Dendritic cell treated with granulocyte-macrophage colony-stimulating factor and Interleukin-4, amounts not matched to agents 40 ng/mL and 50 ng/mL, for 4 days (primary cell): ENCODE measurements at regions not wholly inside any gene's neighbourhood (a gene's known extent, or its start where the extent isn't known, plus 50 kb on each side); places are given as distances from the start of the nearest gene placed in this dataset.

Source experiments
- H3K27ac Mint-ChIP-seq: one replicate; pipeline ENCODE4 v1.8.0; 2022; ENCODE audit warnings: mild to moderate bottlenecking, mixed read lengths
- H3K27me3 Mint-ChIP-seq: one replicate; pipeline ENCODE4 v1.8.0; 2022; ENCODE audit warnings: mild to moderate bottlenecking, mixed read lengths
- H3K36me3 Mint-ChIP-seq: one replicate; pipeline ENCODE4 v1.8.0; 2022; ENCODE audit warnings: low read depth, mixed read lengths
- H3K4me1 Mint-ChIP-seq: one replicate; pipeline ENCODE4 v1.8.0; 2022; ENCODE audit warnings: low read depth, mixed read lengths
- H3K4me3 Mint-ChIP-seq: one replicate; pipeline ENCODE4 v1.8.0; 2022; ENCODE audit warnings: mild to moderate bottlenecking, moderate library complexity, mixed read lengths
- H3K9me3 Mint-ChIP-seq: one replicate; pipeline ENCODE4 v1.8.0; 2022; ENCODE audit warnings: mixed read lengths
- intact Hi-C: fragments of 100-400 bp; cut with micrococcal nuclease; formaldehyde crosslinking; loops from one replicate; pipeline ENCODE4 v1.15.0; 2022

GRCh38 chr1:216935901-216936300 is 212.7 kb upstream of the ESRRG start:
- Mint-ChIP-seq H3K27me3 (no peaks in the 10 kb centered on the region), H3K9me3 (no peaks in the 10 kb centered on the region), H3K36me3 (no peaks in the 10 kb centered on the region), H3K4me3 (no peak overlapping the region), H3K4me1 (no peaks in the 10 kb centered on the region), H3K27ac (no peak overlapping the region)
- intact Hi-C loops = no loop called here

- no peaks in the 10 kb centered on the region for H3K9me3 Mint-ChIP-seq
- no peaks in the 10 kb centered on the region for H3K4me1 Mint-ChIP-seq
- no peak overlapping the region for H3K27ac Mint-ChIP-seq
- no peaks in the 10 kb centered on the region for H3K36me3 Mint-ChIP-seq
- intact Hi-C loops = no loop called here
- no peak overlapping the region for H3K4me3 Mint-ChIP-seq
- no peaks in the 10 kb centered on the region for H3K27me3 Mint-ChIP-seq
Measured at GRCh38 chr1:216932424-216932823, 209.2 kb upstream of the ESRRG start.

DNA sequence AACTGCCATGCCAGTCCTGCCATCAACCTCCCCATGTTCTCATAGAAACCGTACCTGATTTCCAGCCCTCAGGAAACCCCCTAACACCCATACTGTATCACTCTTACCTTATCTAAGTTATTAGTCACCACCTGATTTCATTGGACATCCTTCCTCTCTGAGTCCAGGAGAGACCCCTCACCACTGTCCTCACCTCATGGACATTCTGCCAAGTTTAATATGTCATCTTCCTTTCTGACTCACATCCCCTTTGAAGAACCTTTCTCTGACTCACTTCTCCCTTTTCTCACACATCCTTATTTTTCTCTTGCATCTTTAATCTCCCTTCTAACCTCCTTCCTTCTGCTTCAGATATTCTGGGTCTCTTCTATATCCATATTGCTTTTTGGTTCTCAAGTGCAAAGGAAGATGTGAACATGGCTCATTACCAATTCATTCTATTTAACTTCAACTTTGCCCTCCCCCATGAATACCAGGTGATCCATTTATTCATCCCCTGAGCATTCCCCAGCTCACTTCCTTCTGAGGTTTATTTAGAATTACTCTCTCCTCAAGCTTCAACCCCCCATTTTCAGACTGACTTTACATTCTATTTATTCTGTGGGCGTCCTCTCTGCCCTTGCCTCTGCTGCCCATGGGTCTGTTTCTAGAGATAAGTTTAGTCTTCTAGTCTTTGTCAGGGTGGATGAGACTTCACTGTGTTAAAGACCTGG is 206.8 kb upstream of the ESRRG start:
- H3K4me1 Mint-ChIP-seq = no peaks in the 10 kb centered on the region
- no peaks in the 10 kb centered on the region for H3K36me3 Mint-ChIP-seq
- intact Hi-C loops = no loop called here

DNA sequence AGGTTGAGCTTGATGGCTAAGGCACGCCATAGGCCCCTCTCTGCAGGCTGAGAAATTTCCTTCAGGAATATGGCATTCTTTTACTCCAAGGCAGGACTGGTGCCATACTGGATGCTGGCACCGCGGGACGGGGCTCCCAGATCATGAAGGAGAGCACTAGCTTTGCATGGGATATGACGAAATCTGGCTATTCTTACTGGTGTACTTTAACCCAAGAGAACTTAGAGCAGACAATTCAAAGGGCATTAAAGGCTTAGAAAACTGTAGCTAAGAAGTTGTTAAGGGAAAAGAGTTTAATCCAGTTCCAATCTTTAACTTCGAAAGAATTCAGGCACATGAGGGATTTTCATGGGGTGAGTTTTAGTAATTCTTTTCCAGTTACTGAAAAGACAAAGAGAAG is 204.4 kb upstream of the ESRRG start:
- Mint-ChIP-seq H3K9me3 (no peaks in the 10 kb centered on the region), H3K27ac (no peak overlapping the region), H3K4me1 (no peaks in the 10 kb centered on the region), H3K27me3 (no peaks in the 10 kb centered on the region), H3K36me3 (no peaks in the 10 kb centered on the region), H3K4me3 (no peak overlapping the region)
- intact Hi-C loops = no loop called here

More for the DNA sequence above, 206.8 kb upstream of the ESRRG start:
- Mint-ChIP-seq H3K27me3 (no peaks in the 10 kb centered on the region), H3K27ac (no peak overlapping the region), H3K4me3 (no peak overlapping the region), H3K9me3 (no peaks in the 10 kb centered on the region)

DNA sequence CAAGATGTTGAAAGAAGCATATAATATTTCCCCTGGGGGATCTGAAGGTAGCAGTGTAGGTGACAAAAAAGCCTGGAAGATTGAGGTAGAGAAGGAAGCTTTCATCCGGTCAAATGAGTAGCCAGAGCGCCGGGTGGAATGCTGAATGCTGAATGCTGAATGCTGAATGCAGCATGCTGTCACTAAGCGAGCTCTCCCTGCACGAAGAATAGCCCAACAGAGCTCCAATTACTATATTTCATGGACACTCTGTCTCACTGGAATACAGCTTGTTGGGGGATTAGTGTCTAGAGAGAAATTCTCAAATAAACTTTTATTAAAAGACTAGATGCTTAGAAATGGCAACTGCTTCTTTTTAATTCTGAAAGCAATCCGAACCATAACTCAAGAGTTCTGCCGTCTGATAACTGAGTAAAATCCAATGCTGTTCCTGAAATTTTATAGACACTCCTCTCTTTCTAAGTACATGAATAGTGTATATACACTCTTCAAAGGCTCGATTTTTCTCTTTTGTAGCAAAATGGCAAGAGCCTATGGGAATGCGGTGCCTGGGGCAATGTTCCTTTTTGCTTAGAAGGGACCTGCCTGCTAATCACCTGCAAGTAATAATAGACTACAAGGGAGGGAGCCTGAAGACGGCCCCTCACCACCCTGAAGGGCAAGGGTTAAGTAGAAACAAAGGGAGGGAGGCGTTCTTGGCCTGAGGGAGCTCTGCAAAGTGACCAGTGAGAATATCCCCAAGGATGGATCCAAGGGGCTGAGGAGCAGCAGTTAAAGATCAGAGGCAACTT is 203.7 kb upstream of the ESRRG start:
- intact Hi-C loops = no loop called here
- no peak overlapping the region for H3K27ac Mint-ChIP-seq
- H3K27me3 Mint-ChIP-seq = no peaks in the 10 kb centered on the region
- H3K36me3 Mint-ChIP-seq = no peaks in the 10 kb centered on the region
- H3K4me1 Mint-ChIP-seq = no peaks in the 10 kb centered on the region
- no peaks in the 10 kb centered on the region for H3K9me3 Mint-ChIP-seq
- H3K4me3 Mint-ChIP-seq = no peak overlapping the region

GRCh38 chr1:216925962-216926625 is 202.9 kb upstream of the ESRRG start:
- no peaks in the 10 kb centered on the region for H3K27me3 Mint-ChIP-seq
- intact Hi-C loops = no loop called here

DNA sequence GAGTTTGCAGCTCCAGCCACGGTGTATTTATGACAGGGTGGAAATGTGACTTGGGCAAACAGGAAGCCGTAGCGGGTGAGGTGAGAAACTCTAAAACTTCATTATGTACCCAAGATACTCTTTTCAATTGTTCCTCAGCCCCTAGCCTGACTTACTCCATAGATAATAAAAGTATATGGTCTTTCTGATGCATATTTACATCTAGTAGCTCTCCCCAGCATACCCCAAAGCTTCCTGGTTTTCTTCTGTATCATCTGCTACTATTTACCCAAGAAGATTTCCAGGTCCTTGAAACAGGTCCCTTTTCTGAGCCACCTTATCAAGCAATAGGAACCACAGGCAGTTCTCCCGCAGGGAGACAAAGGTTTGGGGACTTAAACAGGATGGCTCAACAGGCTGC is 201.5 kb upstream of the ESRRG start:
- no peak overlapping the region for H3K27ac Mint-ChIP-seq
- no peaks in the 10 kb centered on the region for H3K9me3 Mint-ChIP-seq
- no peaks in the 10 kb centered on the region for H3K27me3 Mint-ChIP-seq
- intact Hi-C loops = no loop called here
- no peaks in the 10 kb centered on the region for H3K4me1 Mint-ChIP-seq
- no peak overlapping the region for H3K4me3 Mint-ChIP-seq
- H3K36me3 Mint-ChIP-seq = no peaks in the 10 kb centered on the region

More at GRCh38 chr1:216925962-216926625, 202.9 kb upstream of the ESRRG start:
- no peak overlapping the region for H3K27ac Mint-ChIP-seq
- no peaks in the 10 kb centered on the region for H3K4me1 Mint-ChIP-seq
- no peaks in the 10 kb centered on the region for H3K9me3 Mint-ChIP-seq
- no peak overlapping the region for H3K4me3 Mint-ChIP-seq
- no peaks in the 10 kb centered on the region for H3K36me3 Mint-ChIP-seq

GRCh38 chr1:216923601-216924000 is 200.4 kb upstream of the ESRRG start:
- no peaks in the 10 kb centered on the region for H3K27me3 Mint-ChIP-seq
- H3K36me3 Mint-ChIP-seq = no peaks in the 10 kb centered on the region
- H3K4me1 Mint-ChIP-seq = no peaks in the 10 kb centered on the region
- H3K9me3 Mint-ChIP-seq = no peaks in the 10 kb centered on the region
- no peak overlapping the region for H3K27ac Mint-ChIP-seq
- H3K4me3 Mint-ChIP-seq = no peak overlapping the region
- intact Hi-C loops = no loop called here

DNA sequence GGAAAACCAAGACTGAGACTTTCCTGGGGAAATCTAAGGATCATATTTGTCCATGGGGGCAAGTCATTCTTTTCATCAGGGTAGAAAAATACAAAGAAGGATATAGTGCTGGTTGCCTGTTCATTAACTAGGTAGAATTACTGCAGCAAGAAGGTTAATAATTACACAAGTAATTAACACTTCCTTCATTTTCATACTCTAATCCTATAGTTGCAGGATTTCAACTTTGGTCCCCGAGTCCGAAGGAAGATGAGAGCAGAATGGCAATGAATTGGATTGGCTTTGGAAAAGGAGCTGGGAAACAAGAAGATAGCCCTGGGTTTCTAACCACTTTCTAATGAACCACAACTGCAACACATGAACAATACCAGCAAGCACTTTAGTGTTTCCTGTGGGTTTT is 199.2 kb upstream of the ESRRG start:
- no peaks in the 10 kb centered on the region for H3K36me3 Mint-ChIP-seq
- intact Hi-C loops = no loop called here
- no peaks in the 10 kb centered on the region for H3K9me3 Mint-ChIP-seq
- H3K4me3 Mint-ChIP-seq = no peak overlapping the region
- H3K4me1 Mint-ChIP-seq = no peaks in the 10 kb centered on the region
- H3K27ac Mint-ChIP-seq = no peak overlapping the region
- no peaks in the 10 kb centered on the region for H3K27me3 Mint-ChIP-seq

DNA sequence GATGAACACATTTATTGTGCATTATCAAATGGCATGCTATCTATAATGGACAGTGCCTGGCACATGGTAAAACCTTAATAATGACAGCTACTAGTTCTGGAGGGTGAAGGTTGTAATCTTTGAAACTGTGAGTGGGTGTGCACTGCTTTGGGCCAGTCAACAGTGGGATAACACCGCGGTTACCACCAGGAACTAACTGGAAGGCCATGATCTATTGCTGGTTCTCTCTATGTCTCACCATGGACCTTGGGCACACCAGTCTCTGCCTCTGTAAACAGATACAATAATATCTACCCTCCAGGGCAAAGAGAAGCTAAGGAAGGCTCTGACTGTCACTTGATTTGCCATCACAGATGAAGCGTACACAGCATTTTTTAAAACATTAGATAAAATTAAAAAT is 198.6 kb upstream of the ESRRG start:
- Mint-ChIP-seq H3K27me3 (no peaks in the 10 kb centered on the region), H3K4me1 (no peaks in the 10 kb centered on the region), H3K4me3 (no peak overlapping the region), H3K9me3 (no peaks in the 10 kb centered on the region), H3K27ac (no peak overlapping the region), H3K36me3 (no peaks in the 10 kb centered on the region)
- intact Hi-C loops = no loop called here

- no peak overlapping the region for H3K27ac Mint-ChIP-seq
- no peaks in the 10 kb centered on the region for H3K27me3 Mint-ChIP-seq
- H3K4me3 Mint-ChIP-seq = no peak overlapping the region
- intact Hi-C loops = no loop called here
- H3K9me3 Mint-ChIP-seq = no peaks in the 10 kb centered on the region
- no peaks in the 10 kb centered on the region for H3K36me3 Mint-ChIP-seq
- H3K4me1 Mint-ChIP-seq = no peaks in the 10 kb centered on the region
Measured at GRCh38 chr1:216919060-216919970, 196.1 kb upstream of the ESRRG start.

DNA sequence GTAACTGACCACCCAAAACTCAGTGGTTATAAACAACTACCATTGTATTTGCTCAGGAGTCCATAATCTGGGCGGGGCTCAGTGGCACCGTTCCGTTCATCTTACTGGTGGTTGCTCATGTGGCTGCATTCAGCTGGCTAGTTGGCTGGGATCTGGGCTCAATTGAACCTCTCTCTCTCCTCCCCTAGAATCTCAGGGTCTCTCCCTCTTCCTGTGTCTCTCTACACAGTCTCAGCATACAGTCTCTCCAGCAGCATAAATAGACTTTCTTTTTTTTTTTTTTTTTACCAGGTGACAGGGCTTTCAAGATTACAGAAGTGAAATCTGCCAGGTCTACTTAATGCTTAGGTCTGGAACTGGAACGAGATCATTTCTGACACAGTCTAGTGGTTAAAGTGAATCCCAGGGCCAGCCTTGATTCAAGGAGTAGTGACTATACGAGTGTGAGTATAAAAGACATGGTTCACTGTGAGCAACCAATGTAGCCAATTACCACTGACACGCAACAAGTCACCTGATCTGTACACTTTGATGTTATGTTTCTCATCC is 193.7 kb upstream of the ESRRG start:
- H3K4me3 Mint-ChIP-seq = no peak overlapping the region
- no peaks in the 10 kb centered on the region for H3K9me3 Mint-ChIP-seq
- H3K4me1 Mint-ChIP-seq = no peaks in the 10 kb centered on the region
- H3K36me3 Mint-ChIP-seq = no peaks in the 10 kb centered on the region
- no peaks in the 10 kb centered on the region for H3K27me3 Mint-ChIP-seq
- H3K27ac Mint-ChIP-seq = no peak overlapping the region
- intact Hi-C loops = no loop called here

DNA sequence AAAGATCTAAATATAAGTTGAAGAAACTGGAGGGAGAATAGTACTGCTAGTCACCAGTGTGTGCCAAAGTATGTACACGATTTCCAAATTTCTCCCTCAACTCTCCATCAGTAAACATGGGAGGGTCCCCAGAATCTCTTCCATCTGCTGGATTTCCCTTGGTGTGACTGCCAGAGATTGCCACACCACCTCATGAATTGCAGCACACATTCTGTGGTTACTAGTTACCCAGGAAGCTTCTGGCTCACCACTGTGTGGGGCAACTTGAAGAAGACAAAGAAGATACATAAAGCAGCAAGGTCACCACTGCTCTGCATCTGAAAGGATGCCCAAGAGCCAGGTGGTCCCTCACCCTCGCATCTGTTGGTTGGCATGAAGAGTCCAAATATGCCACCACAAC is 191.7 kb upstream of the ESRRG start:
- intact Hi-C loops = no loop called here
- no peak overlapping the region for H3K27ac Mint-ChIP-seq

More for the DNA sequence above, 191.7 kb upstream of the ESRRG start:
- H3K4me3 Mint-ChIP-seq = no peak overlapping the region
- H3K27me3 Mint-ChIP-seq = no peaks in the 10 kb centered on the region
- H3K9me3 Mint-ChIP-seq = no peaks in the 10 kb centered on the region
- no peaks in the 10 kb centered on the region for H3K4me1 Mint-ChIP-seq
- H3K36me3 Mint-ChIP-seq = no peaks in the 10 kb centered on the region
